NB4 (cell line): ENCODE measurements at regions not wholly inside any gene's neighbourhood (a gene's known extent, or its start where the extent isn't known, plus 50 kb on each side); places are given as distances from the start of the nearest gene placed in this dataset.

Experiments
- DNase-seq: peaks from one replicate; pipeline ENCODE4 v3.0.0; 2010; ENCODE audit warnings: low read depth
- H3K4me3 ChIP-seq: one replicate; pipeline ENCODE4 v1.5.1; 2011; ENCODE audit warnings: mild to moderate bottlenecking, low read depth, low read length, moderate library complexity
- MYC ChIP-seq: IDR thresholded peaks from 2 replicates; pipeline ENCODE4 v1.6.1; 2011; ENCODE audit warnings: low read depth, low read length
- POLR2A ChIP-seq: IDR thresholded peaks from 2 replicates; pipeline ENCODE4 v1.6.1; 2011; ENCODE audit warnings: mild to moderate bottlenecking; ENCODE audit not compliant: insufficient read length; ENCODE audit errors: extremely low read depth
- TF ChIP-seq, protein P1 (sequence below): IDR thresholded peaks from 2 replicates; pipeline ENCODE4 v1.6.1; 2011; ENCODE audit warnings: low read depth, low read length
- TF ChIP-seq, protein P2 (sequence below): IDR thresholded peaks from one replicate; pipeline ENCODE4 v1.5.1; 2012; ENCODE audit warnings: low read depth, low read length

DNA sequence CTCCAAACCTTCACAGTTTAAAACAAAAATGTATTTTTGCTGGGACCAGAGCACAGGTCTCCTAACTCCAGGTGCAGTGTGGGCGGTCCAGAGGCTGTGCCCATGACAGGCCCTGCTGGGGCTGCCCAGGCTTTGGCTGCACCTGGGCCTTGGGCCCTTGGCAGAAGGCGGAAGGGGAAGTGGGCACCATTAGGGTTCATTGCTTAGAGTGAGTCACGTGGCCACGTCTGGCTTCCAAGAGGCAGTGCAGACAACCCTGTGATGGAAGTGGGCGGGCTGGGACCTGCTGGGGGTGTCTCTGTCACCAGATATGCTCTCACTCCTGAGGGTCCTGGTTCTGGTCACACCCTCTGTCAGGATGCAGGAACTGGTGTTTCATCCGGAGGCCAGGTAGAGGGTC, 302.2 kb downstream of the QKI start:
- TF ChIP-seq, protein P1, sequence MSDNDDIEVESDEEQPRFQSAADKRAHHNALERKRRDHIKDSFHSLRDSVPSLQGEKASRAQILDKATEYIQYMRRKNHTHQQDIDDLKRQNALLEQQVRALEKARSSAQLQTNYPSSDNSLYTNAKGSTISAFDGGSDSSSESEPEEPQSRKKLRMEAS, result 0 out of 2 replicates have a peak, but pooled peaks have one; percentile 48
- TF ChIP-seq, protein P2, sequence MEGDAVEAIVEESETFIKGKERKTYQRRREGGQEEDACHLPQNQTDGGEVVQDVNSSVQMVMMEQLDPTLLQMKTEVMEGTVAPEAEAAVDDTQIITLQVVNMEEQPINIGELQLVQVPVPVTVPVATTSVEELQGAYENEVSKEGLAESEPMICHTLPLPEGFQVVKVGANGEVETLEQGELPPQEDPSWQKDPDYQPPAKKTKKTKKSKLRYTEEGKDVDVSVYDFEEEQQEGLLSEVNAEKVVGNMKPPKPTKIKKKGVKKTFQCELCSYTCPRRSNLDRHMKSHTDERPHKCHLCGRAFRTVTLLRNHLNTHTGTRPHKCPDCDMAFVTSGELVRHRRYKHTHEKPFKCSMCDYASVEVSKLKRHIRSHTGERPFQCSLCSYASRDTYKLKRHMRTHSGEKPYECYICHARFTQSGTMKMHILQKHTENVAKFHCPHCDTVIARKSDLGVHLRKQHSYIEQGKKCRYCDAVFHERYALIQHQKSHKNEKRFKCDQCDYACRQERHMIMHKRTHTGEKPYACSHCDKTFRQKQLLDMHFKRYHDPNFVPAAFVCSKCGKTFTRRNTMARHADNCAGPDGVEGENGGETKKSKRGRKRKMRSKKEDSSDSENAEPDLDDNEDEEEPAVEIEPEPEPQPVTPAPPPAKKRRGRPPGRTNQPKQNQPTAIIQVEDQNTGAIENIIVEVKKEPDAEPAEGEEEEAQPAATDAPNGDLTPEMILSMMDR, result no peak
- TF ChIP-seq MYC, result no peak
- peak; percentile 67 for DNase-seq
- no peak overlapping the region for H3K4me3 ChIP-seq

DNA sequence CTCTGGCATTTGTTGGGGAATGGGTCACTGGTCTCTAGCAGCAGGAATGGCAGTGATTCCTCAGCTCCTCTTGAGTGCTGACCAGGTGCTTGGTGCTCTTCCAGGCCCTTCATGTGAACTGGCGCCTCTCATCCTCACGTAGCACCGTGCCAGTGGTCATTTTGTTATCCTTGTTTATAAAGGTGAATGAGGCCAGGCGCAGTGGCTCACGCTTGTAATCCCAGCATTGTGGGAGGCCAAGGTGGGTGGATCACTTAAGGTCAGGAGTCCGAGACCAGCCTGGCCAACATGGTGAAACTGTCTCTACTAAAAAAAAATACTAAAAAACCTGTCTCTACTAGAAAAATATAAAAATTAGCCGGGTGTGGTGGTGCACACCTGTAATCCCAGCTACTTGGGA, 301.3 kb downstream of the QKI start:
- H3K4me3 ChIP-seq, result no peak overlapping the region
- no peak for DNase-seq
- no peak for TF ChIP-seq POLR2A

DNA sequence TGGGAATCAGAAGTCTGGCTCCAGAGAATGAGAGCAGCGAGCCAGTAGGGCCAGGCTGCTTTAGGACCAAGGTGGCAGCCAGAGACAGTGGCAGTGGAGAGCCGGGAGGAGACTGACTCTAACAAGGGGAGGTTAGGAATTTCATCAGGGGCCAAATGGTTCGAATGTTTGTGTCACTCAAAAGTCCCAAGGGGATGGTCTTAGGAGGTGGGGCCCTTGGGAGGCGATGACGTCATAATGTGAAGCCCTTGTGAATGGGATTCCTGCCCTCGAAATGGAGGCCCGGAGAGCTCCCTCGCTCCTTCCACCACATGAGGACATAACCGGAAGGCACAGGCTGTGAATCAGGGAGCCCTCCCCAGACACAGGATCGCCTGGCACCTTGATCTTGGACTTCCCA, 299.7 kb downstream of the QKI start:
- DNase-seq, result peak; percentile 67
- TF ChIP-seq POLR2A (no peak), MYC (no peak)
- TF ChIP-seq, protein P1, result no peak
- TF ChIP-seq, protein P2, result no peak
- no peak overlapping the region for H3K4me3 ChIP-seq

DNA sequence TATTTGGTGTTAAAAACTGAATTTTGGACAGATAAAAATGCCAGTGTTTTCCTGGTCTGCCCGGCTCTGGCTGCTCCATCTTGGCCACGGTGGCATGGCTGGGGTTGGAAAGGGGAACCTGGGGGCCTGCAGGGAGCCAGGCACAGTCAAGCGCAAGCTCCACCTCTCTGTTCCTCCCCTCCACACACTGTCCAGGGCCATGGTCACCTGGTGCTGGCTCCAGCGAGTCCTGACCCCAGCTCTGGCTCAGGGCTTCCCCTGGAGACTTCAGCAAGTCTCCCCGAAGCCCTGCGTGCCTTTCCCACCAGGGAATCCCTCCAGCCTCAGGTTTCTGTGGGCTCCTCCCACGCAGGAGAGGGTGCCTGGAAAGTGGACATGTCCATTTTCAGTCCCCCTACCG, 298.5 kb downstream of the QKI start:
- H3K4me3 ChIP-seq, result peak overlapping the region; percentile 57
- DNase-seq, result peak; percentile 79
- TF ChIP-seq, protein P2, result no peak
- TF ChIP-seq MYC (no peak), POLR2A (no peak)
- TF ChIP-seq, protein P1, result no peak

DNA sequence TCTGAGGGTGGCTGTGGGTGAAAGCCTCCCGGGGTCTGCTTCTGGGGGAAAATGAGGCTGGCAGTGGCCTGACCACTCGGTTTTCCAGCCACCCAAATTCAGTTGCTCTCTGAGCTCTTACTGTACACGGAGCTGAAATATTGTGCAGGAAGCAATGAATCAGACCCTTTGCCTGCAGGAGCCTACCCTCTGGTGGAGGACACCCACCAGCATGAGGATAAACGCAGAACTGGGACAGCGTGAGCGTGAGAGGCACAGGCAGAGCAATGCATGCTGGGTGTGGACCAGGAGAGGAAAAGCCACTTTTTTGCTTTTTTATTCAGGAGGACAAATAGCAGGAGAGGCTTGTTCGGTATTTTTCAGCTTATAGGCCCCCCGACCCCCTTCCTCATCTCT, 298.0 kb downstream of the QKI start:
- no peak for DNase-seq
- H3K4me3 ChIP-seq, result peak overlapping the region; percentile 57
- TF ChIP-seq, protein P2, result peak; percentile 25
- TF ChIP-seq, protein P1, result no peak
- TF ChIP-seq MYC (no peak), POLR2A (peak; percentile 20)

DNA sequence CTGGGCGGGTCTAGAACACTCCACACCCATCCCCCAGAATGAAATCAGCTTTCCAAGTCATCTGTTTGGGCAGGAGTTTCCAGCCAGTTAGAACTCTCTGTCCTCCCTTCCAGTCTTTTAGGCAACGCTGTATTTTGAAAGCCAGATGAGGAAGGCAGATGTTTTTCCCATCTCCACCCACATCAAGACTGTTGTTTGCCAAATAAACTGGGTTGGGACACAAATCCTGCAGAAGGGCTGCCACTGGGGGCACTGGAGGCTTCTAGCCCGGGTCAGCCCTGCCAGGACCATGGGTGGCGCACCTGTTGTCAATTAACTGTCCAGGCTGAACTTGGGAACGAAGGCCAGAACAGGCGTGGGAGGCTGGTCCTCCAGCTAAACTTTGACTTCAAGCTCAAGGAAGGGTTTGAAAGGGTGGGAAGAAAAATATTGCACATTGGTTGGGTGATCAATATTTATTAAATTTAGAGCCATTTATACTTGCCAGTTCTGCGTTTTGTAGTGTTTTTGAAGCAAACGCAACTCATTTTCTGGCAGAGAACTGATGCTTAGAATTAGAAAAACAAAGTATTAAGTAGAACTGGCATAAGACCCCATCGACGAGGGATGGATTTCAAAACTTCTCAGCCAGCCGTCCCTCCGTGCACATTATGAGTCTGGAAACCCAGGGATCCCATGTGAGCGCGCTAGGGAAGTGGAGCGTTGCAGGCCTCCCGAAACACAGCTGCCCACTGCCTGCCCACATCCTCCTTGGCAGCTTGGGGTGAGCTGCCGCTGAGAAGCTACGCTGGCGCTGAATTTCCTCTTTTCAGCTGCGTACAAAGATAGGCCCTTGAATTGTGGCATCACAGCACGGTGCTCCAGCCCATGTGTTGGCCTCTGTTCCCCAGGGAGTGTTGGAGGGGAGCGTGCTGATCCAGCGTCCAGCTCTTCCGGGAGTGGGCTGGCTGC, 297.4 kb downstream of the QKI start:
- no peak for TF ChIP-seq POLR2A
- TF ChIP-seq, protein P2, result peak; percentile 39
- TF ChIP-seq, protein P1, result peak; percentile 85
- TF ChIP-seq MYC, result peak; percentile 77
- peak; percentile 99 for DNase-seq
- peak overlapping the region; percentile 57 for H3K4me3 ChIP-seq
